GM12872 (cell line): ENCODE measurements at regions not wholly inside any gene's neighbourhood (a gene's known extent, or its start where the extent isn't known, plus 50 kb on each side); places are given as distances from the start of the nearest gene placed in this dataset.

Source experiments
- TF ChIP-seq, protein P1 (sequence below): IDR thresholded peaks from 3 replicates; pipeline ENCODE4 v1.5.1; 2011; ENCODE audit warnings: low read depth, mild to moderate bottlenecking, low read length, moderate library complexity; ENCODE audit not compliant: insufficient read depth

DNA sequence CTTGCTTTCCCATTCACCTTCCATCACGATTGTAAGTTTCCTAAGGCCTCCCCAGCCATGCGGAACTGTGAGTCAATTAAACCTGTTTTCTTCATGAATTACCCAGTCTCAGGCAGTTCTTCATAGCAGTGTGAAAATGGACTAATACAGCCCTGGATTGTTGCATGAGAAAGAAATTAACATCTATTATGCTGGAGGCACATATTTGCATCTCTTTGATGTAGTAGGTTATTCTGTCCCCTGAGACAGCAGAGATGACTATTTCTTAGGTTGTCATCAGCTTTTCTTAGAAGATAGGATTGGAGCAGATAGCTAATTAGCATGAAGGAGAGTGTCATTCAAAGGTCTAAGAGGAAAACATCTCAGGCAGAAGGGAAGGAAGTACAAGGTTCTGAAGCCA lies 166.2 kb downstream of the OMA1 start:
- TF ChIP-seq, protein P1, sequence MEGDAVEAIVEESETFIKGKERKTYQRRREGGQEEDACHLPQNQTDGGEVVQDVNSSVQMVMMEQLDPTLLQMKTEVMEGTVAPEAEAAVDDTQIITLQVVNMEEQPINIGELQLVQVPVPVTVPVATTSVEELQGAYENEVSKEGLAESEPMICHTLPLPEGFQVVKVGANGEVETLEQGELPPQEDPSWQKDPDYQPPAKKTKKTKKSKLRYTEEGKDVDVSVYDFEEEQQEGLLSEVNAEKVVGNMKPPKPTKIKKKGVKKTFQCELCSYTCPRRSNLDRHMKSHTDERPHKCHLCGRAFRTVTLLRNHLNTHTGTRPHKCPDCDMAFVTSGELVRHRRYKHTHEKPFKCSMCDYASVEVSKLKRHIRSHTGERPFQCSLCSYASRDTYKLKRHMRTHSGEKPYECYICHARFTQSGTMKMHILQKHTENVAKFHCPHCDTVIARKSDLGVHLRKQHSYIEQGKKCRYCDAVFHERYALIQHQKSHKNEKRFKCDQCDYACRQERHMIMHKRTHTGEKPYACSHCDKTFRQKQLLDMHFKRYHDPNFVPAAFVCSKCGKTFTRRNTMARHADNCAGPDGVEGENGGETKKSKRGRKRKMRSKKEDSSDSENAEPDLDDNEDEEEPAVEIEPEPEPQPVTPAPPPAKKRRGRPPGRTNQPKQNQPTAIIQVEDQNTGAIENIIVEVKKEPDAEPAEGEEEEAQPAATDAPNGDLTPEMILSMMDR, result no peak

DNA sequence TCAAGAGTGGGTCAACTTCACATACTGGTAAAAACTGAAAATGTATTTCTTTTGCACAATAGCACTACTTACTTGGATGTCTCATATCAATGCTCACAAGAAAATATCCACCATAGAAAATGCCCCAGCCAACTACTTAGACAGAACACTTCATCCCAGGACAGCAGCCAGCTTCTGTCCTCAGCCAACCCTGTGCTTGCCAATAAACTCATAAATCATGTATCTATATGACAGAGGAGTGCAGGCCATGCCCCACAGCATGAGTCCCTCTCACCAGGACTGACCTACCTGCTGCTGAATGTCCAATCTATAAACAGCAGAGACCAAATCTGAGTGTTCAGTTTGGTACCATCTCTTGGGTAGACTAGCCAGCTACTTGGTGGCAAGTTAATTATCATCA lies 179.3 kb downstream of the OMA1 start:
- TF ChIP-seq, protein P1, result no peak

DNA sequence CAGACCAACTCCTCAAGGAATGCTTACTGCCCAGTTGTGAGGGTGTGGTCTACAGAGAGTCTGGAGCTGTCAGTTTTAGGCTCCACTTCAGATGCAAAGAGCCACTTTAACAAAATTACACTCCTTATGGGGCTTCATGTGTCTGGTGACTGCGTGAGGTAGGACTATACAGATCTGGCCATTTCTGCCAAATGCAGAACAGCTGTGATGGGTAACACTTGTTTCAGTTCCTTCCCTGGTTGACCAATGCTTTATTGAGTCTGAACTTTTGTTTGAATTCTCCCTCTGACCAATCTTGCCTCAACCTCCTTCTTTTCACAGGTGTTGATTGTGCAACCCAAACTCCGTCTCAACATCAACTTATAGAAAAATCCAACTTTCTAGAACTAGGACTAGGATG lies 181.2 kb downstream of the OMA1 start:
- TF ChIP-seq, protein P1, result no peak

DNA sequence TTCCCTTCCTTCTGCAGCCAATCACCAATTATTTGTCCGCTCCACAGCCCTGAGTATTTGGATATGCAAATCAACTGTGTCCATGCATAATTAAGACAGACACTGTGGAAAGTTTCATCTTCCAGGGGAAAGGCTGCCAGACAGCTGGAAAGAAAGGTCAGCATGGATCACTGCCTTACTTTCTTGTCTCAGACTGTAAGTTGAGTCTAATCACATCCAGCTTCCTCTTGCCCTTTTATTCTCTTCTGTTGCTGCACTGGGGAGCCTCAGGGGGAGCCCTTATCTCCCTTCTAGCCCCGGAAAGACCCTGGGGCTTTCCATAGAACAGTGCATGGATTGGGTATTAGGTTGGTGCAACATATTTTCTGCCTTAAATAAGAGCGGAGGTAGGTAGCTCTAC lies 182.9 kb downstream of the OMA1 start:
- TF ChIP-seq, protein P1, result no peak

DNA sequence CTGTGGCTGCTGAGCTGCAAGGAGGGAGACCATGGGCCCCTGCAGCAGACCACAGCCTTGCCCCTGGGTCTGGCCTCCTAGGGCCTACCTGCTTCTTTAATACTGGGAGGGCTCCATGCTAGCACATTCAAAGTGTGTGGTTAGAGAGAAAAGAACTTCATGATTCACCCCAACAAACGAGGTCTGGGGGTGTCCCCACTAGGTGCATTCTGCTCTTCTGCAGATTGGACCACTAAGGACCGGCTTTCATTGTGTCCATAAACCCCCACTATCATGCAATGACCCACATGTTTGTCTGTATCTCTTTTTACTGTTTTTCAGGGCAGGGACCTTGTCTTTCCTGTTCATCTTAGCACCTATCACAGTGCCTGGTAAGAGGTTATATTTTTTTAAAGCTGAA lies 185.4 kb downstream of the OMA1 start:
- TF ChIP-seq, protein P1, result no peak

DNA sequence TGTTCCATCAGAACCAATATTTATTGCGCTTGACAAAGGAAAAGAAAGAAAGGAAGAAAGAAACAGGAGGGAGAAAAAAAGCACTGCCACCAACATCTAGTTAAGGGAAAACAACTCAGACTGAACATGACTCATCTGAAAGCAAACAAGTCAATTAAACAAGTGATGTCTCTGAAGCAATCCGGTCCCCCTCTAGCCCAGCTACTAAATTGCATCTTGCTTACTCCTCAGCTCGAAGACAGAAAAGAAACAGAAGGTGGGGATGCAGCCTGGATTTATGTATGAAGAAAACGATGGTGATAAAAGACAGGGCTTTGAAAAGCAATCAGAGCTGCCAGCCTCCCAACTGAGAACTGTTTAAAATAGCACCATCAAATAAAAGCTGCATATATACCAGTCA lies 188.2 kb downstream of the OMA1 start:
- TF ChIP-seq, protein P1, result no peak

DNA sequence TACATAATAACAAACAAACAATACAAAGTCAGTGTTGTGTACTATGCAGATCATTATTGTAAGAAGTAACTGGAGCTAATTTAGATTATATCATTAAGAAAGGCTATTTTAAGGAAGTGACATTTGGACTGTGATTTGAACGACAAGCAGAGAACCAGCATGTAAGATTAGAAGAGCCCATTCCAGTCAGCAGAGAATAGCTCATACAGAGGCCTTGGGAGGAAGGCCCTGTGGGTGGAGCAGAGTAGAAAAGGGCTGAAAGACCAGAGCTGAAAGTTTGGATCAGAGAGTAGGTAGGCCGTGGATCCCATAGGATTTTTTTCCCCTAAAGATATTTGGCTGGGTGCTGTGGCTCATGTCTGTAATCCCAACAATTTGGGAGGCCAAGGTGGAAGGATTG lies 190.1 kb downstream of the OMA1 start:
- TF ChIP-seq, protein P1, result no peak

DNA sequence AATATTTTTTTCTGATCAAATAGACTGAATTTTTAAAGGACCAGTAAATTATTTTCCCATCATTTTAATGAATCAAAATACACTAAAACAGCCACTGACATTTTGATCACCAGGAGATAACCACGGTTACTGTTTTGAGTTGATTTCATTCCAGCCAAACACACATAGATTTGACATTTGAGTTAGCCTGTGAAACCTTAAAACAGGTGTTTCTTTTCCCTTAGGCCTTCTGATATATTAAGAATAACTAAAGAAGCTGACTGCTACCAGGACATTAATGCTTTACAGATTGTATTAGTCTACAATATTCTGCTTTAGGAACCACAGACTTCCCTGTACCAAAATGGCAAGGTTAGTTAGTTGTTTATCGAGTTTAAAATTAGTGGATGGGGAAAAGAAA lies 193.4 kb downstream of the OMA1 start:
- TF ChIP-seq, protein P1, result no peak
